DMS114 treated with DMSO at 0.1 percent for 48 hours (cell line): ENCODE measurements at regions not wholly inside any gene's neighbourhood (a gene's known extent, or its start where the extent isn't known, plus 50 kb on each side); places are given as distances from the start of the nearest gene placed in this dataset.
A peak's percentile ranks its signal among the peaks of the same experiment; 100 is the strongest.

ENCODE experiments used
- DNase-seq: peaks from one replicate; lab custom pipeline; 2025; ENCODE audit not compliant: unreplicated experiment; lab: John Stamatoyannopoulos, UW

- DNase-seq, result no peak
Observed at GRCh38 chr17:77361986-77362620, 221.3 kb downstream of the SEC14L1 start.

GRCh38 chr17:77363821-77364361 is 223.1 kb downstream of the SEC14L1 start:
- no peak for DNase-seq

- DNase-seq, result no peak
Observed at GRCh38 chr17:77364381-77364911, 223.7 kb downstream of the SEC14L1 start.

GRCh38 chr17:77364941-77365583 is 224.3 kb downstream of the SEC14L1 start:
- no peak for DNase-seq

GRCh38 chr17:77365584-77366186 is 224.9 kb downstream of the SEC14L1 start:
- no peak for DNase-seq

GRCh38 chr17:77366206-77366557 is 225.4 kb downstream of the SEC14L1 start:
- DNase-seq, result no peak

GRCh38 chr17:77366558-77367245 is 225.9 kb downstream of the SEC14L1 start:
- DNase-seq, result no peak

- no peak for DNase-seq
Observed at GRCh38 chr17:77369544-77369971, 228.8 kb downstream of the SEC14L1 start.

- no peak for DNase-seq
Observed at GRCh38 chr17:77370586-77370985, 229.8 kb downstream of the SEC14L1 start.

- no peak for DNase-seq
Observed at GRCh38 chr17:77371117-77371887, 230.5 kb downstream of the SEC14L1 start.

- no peak for DNase-seq
Observed at GRCh38 chr17:77371888-77372443, 231.2 kb downstream of the SEC14L1 start.

GRCh38 chr17:77372444-77373298 is 231.9 kb downstream of the SEC14L1 start:
- peak; percentile 26 for DNase-seq

GRCh38 chr17:77373299-77374169 is 232.8 kb downstream of the SEC14L1 start:
- peak; percentile 18 for DNase-seq

- DNase-seq, result peak; percentile 71
Observed at GRCh38 chr17:77374170-77374936, 233.6 kb downstream of the SEC14L1 start.

- no peak for DNase-seq
Observed at GRCh38 chr17:77375108-77375916, 234.5 kb downstream of the SEC14L1 start.

- no peak for DNase-seq
Observed at GRCh38 chr17:77375917-77376651, 235.3 kb downstream of the SEC14L1 start.
